Mucosa of descending colon (tissue), 3 donors: ENCODE measurements at regions not wholly inside any gene's neighbourhood (a gene's known extent, or its start where the extent isn't known, plus 50 kb on each side); places are given as distances from the start of the nearest gene placed in this dataset.

ENCODE experiments used
- ATAC-seq: fragments of 200-7000 bp; cut with Tn5 transposase; one replicate; pipeline ENCODE4 v1.9.1; 2020; ENCODE audit warnings: mild to moderate bottlenecking, moderate library complexity
- DNase-seq, 3 donors: peaks; one replicate each; pipeline ENCODE4 v3.0.0-alpha.2; 2020
- H3K36me3 ChIP-seq: fragments of 200-600 bp; one replicate; pipeline ENCODE4 v1.8.0; 2021; ENCODE audit warnings: low read depth, mild to moderate bottlenecking
- H3K4me1 ChIP-seq: fragments of 200-600 bp; one replicate; pipeline ENCODE4 v1.8.0; 2021; ENCODE audit warnings: low read depth, mild to moderate bottlenecking
- H3K4me3 ChIP-seq: fragments of 200-600 bp; one replicate; pipeline ENCODE4 v1.8.0; 2021; ENCODE audit warnings: mild to moderate bottlenecking
- H3K9me3 ChIP-seq: fragments of 200-600 bp; one replicate; pipeline ENCODE4 v1.8.0; 2021; ENCODE audit warnings: mild to moderate bottlenecking
- CTCF ChIP-seq: fragments of 200-600 bp; IDR thresholded peaks from one replicate; pipeline ENCODE4 v1.8.0; 2022; ENCODE audit warnings: antibody characterized with exemption, mild to moderate bottlenecking
- intact Hi-C, 2 donors: fragments of 100-400 bp; cut with DNase I in 1 of 2; cut with micrococcal nuclease in 1 of 2; formaldehyde crosslinking; loops; one replicate each; pipeline versions ENCODE4 v1.11.0 to v1.11.1; 2022; cut with DNase I, micrococcal nuclease
- donor health status: DM: no; HTN: no; CAD: no; lungs with moderate emphysema.
- donor health status: DM: no; HTN: no; CAD: no.
- donor health status: DM: no; HTN: yes; CAD: no.

GRCh38 chr1:199856216-199856780, 171.2 kb upstream of the NR5A2 start:
- ATAC-seq (no peak), DNase-seq (no peak)
- no peaks in the 10 kb centered on the region for H3K36me3 ChIP-seq
- no peak overlapping the region for H3K4me3 ChIP-seq
- H3K4me1 ChIP-seq = no peaks in the 10 kb centered on the region
- TF ChIP-seq CTCF = no peak
- intact Hi-C loops = no loop called here
- no peaks in the 10 kb centered on the region for H3K9me3 ChIP-seq

- no peak for TF ChIP-seq CTCF
- no peak for DNase-seq
- Histone ChIP-seq H3K9me3 (no peaks in the 10 kb centered on the region), H3K36me3 (no peaks in the 10 kb centered on the region), H3K4me1 (no peaks in the 10 kb centered on the region), H3K4me3 (no peak overlapping the region)
- ATAC-seq = no peak
- intact Hi-C loops = no loop called here
Measured at GRCh38 chr1:199857108-199857507, 170.4 kb upstream of the NR5A2 start.

GRCh38 chr1:199857516-199857915, 170.0 kb upstream of the NR5A2 start:
- no peak overlapping the region for H3K4me3 ChIP-seq
- ATAC-seq = no peak
- no peak for DNase-seq
- H3K9me3 ChIP-seq = no peaks in the 10 kb centered on the region
- no peak for TF ChIP-seq CTCF
- H3K4me1 ChIP-seq = no peaks in the 10 kb centered on the region
- H3K36me3 ChIP-seq = no peaks in the 10 kb centered on the region
- intact Hi-C loops = no loop called here

- TF ChIP-seq CTCF = no peak
- intact Hi-C loops = no loop called here
- no peak overlapping the region for H3K4me3 ChIP-seq
- H3K9me3 ChIP-seq = no peaks in the 10 kb centered on the region
- no peak for ATAC-seq
- H3K36me3 ChIP-seq = no peaks in the 10 kb centered on the region
- no peaks in the 10 kb centered on the region for H3K4me1 ChIP-seq
- no peak for DNase-seq
Measured at GRCh38 chr1:199858171-199858570, 169.3 kb upstream of the NR5A2 start.

- intact Hi-C loops = no loop called here
- H3K9me3 ChIP-seq = no peaks in the 10 kb centered on the region
- no peak overlapping the region for H3K4me3 ChIP-seq
- ATAC-seq (no peak), DNase-seq (no peak)
- H3K4me1 ChIP-seq = no peaks in the 10 kb centered on the region
- TF ChIP-seq CTCF = no peak
- no peaks in the 10 kb centered on the region for H3K36me3 ChIP-seq
Measured at GRCh38 chr1:199858856-199859255, 168.7 kb upstream of the NR5A2 start.

- ATAC-seq (peak; percentile 40), DNase-seq (no peak)
- H3K4me3 ChIP-seq = no peak overlapping the region
- no peaks in the 10 kb centered on the region for H3K9me3 ChIP-seq
- no peaks in the 10 kb centered on the region for H3K4me1 ChIP-seq
- H3K36me3 ChIP-seq = no peaks in the 10 kb centered on the region
- intact Hi-C loops = no loop called here
- TF ChIP-seq CTCF = no peak
Measured at GRCh38 chr1:199859491-199859933, 168.0 kb upstream of the NR5A2 start.
